K562 (cell line): ENCODE measurements at regions not wholly inside any gene's neighbourhood (a gene's known extent, or its start where the extent isn't known, plus 50 kb on each side); places are given as distances from the start of the nearest gene placed in this dataset.

Source experiments
- ATAC-seq: fragments of 200-7000 bp; cut with Tn5 transposase; 3 replicates; pipeline ENCODE4 v1.9.1; 2020; ENCODE audit warnings: moderate library complexity
- BruUV-seq: library from RNA; stranded (reverse); fragments of 400-500 nt; replicated peaks from 2 replicates; lab custom pipeline; 2021; lab: Mats Ljungman, UMichigan
- CTCF ChIA-PET: fragments of 300-600 bp; formaldehyde crosslinking; extraction: SDS; loops from one replicate; lab custom pipeline; 2021; ENCODE audit warnings: low intra/inter-chr PET ratio; lab: Yijun Ruan, JAX
- POLR2A ChIA-PET: fragments of 300-600, 350-650 bp; sonication (Branson Sonifier 250); formaldehyde crosslinking; extraction: SDS; loops from one replicate; lab custom pipeline; 2021; ENCODE audit warnings: antibody characterized with exemption, inconsistent platforms; lab: Yijun Ruan, JAX
- DNase-seq, 4 experiments: peaks; one replicate each; pipeline versions ENCODE4 v3.0.0 to v3.0.0-alpha.2; 2011 to 2018; ENCODE audit warnings: low spot score in 3 of 4, mixed read lengths in 3 of 4; ENCODE audit errors: extremely low read depth in 1 of 4
- FAIRE-seq: peaks from 2 replicates; lab custom pipeline; 2011; peaks lifted over from hg19 to GRCh38; lab: Jason Lieb, UNC
- H2AFZ ChIP-seq: 2 replicates; pipeline ENCODE4 v1.6.0; 2011; ENCODE audit warnings: low read depth, low read length, control low read depth, inconsistent platforms
- H3K27ac ChIP-seq: fragments of 200-600 bp; 3 replicates; pipeline ENCODE4 v1.8.0; 2011; ENCODE audit warnings: low read depth, mild to moderate bottlenecking, control low read depth, inconsistent platforms, low read length, moderate library complexity, mixed read lengths; ENCODE audit errors: extremely low read depth
- H3K27me3 ChIP-seq, 2 experiments: fragments of 300-600 bp in 1 of 2; 2 replicates in 1 of 2; 3 replicates in 1 of 2; pipeline versions ENCODE4 v1.6.0 to v1.8.0; 2011; ENCODE audit warnings: inconsistent platforms in 2 of 2, low read length in 2 of 2, mild to moderate bottlenecking in 1 of 2, mixed read lengths in 1 of 2, moderate library complexity in 1 of 2; ENCODE audit not compliant: control insufficient read depth in 2 of 2, insufficient read depth in 2 of 2
- H3K36me3 ChIP-seq: fragments of 300-600 bp; 3 replicates; pipeline ENCODE4 v1.8.0; 2011; ENCODE audit warnings: mild to moderate bottlenecking, low read length, inconsistent platforms; ENCODE audit not compliant: control insufficient read depth, insufficient read depth
- H3K4me1 ChIP-seq, 2 experiments: fragments of 200-600 bp in 1 of 2; replicated peaks in 1 of 2; 2 replicates in 1 of 2; 3 replicates in 1 of 2; pipeline versions ENCODE4 v1.5.1 to v1.8.0; 2011; ENCODE audit warnings: inconsistent platforms in 2 of 2, low read length in 2 of 2, mild to moderate bottlenecking in 1 of 2, mixed read lengths in 1 of 2, moderate library complexity in 1 of 2; ENCODE audit not compliant: control insufficient read depth in 2 of 2, insufficient read depth in 2 of 2
- H3K4me2 ChIP-seq: 2 replicates; pipeline ENCODE4 v1.6.1; 2011; ENCODE audit warnings: low read length, control low read depth, inconsistent platforms, mixed read lengths; ENCODE audit not compliant: insufficient read depth
- H3K4me3 ChIP-seq: fragments of 200-600 bp; sonication (generic), shearing (Covaris generic); 2 replicates; pipeline ENCODE4 v1.5.1; 2016; ENCODE audit warnings: control low read depth, inconsistent platforms
- H3K79me2 ChIP-seq: fragments of 200-600 bp; 3 replicates; pipeline ENCODE4 v1.8.0; 2011; ENCODE audit warnings: low read length, inconsistent platforms; ENCODE audit not compliant: control insufficient read depth, insufficient read depth
- H3K9ac ChIP-seq, 2 experiments: 2 replicates each; pipeline versions ENCODE4 v1.6.0 to v1.6.1; 2011; ENCODE audit warnings: low read depth in 2 of 2, low read length in 2 of 2, control low read depth in 1 of 2, inconsistent platforms in 1 of 2, mild to moderate bottlenecking in 1 of 2, mixed read lengths in 1 of 2; ENCODE audit not compliant: insufficient read depth in 1 of 2
- H3K9me1 ChIP-seq: one replicate; pipeline ENCODE4 v1.6.0; 2011; ENCODE audit warnings: inconsistent platforms, mild to moderate bottlenecking, low read length, moderate library complexity; ENCODE audit not compliant: control insufficient read depth, insufficient read depth
- H3K9me3 ChIP-seq: replicated peaks from 2 replicates; pipeline ENCODE4 v1.5.1; 2011; ENCODE audit warnings: low read depth, low read length, inconsistent platforms; ENCODE audit not compliant: control insufficient read depth, insufficient read depth
- H4K20me1 ChIP-seq: replicated peaks from 2 replicates; pipeline ENCODE4 v1.6.1; 2011; ENCODE audit warnings: low read length, inconsistent platforms, mixed read lengths; ENCODE audit not compliant: control insufficient read depth, insufficient read depth
- CEBPB ChIP-seq: fragments of 450-650 bp; IDR thresholded peaks from 2 replicates; pipeline ENCODE4 v1.6.1; 2016; ENCODE audit warnings: missing genetic modification characterization, missing compliant biosample characterization
- EGR1 ChIP-seq: fragments of 450-650 bp; conservative IDR thresholded peaks from 2 replicates; pipeline ENCODE4 v1.6.1; 2017; ENCODE audit warnings: mild to moderate bottlenecking
- KLF16 ChIP-seq: IDR thresholded peaks from 2 replicates; pipeline ENCODE4 v1.6.1; 2016; ENCODE audit warnings: antibody characterized with exemption
- NCOA1 ChIP-seq: fragments of 450-650 bp; IDR thresholded peaks from 2 replicates; pipeline ENCODE4 v1.6.1; 2016; ENCODE audit warnings: low read depth
- RBM17 ChIP-seq: fragments of 200-400 bp; formaldehyde crosslinking; IDR thresholded peaks from 2 replicates; pipeline ENCODE4 v1.6.1; 2017; ENCODE audit warnings: low read depth, mild to moderate bottlenecking, low read length, borderline replicate concordance
- SNIP1 ChIP-seq: fragments of 450-650 bp; IDR thresholded peaks from 2 replicates; pipeline ENCODE4 v1.7.1; 2017; ENCODE audit warnings: low read depth, mild to moderate bottlenecking
- SRSF9 ChIP-seq: fragments of 200-400 bp; formaldehyde crosslinking; IDR thresholded peaks from 2 replicates; pipeline ENCODE4 v1.6.1; 2017; ENCODE audit warnings: low read depth, low read length, borderline replicate concordance
- TOE1 ChIP-seq, 2 experiments: fragments of 450-650 bp in 1 of 2; sonication (generic) in 1 of 2; formaldehyde crosslinking in 1 of 2; IDR thresholded peaks; 2 replicates each; pipeline versions ENCODE4 v1.7.1 to v1.8.0; 2016 to 2022; ENCODE audit warnings: borderline replicate concordance in 2 of 2, mild to moderate bottlenecking in 2 of 2, antibody characterized with exemption in 1 of 2, inconsistent platforms in 1 of 2, low read depth in 1 of 2, missing genetic modification reagents in 1 of 2, moderate library complexity in 1 of 2
- ZNF707 ChIP-seq: fragments of 250-450 bp; sonication (Bioruptor Pico); conservative IDR thresholded peaks from 2 replicates; pipeline ENCODE4 v1.8.0; 2022; ENCODE audit warnings: inconsistent platforms, mild to moderate bottlenecking, moderate library complexity
- ZNF830 ChIP-seq: fragments of 250-450 bp; sonication (Bioruptor Pico); IDR thresholded peaks from 2 replicates; pipeline ENCODE4 v1.5.0; 2021; ENCODE audit warnings: mild to moderate bottlenecking
- WGBS: fragments of 100-300 bp; shearing (Covaris generic); methylation state at CpG from one replicate; pipeline ENCODE4 v1.1.6; 2016; ENCODE audit warnings: low coverage, mixed read lengths; ENCODE audit not compliant: insufficient coverage; ENCODE audit errors: missing lambda C conversion rate; 5-methylcytosine and 5-hydroxymethylcytosine counted together
- in situ Hi-C: fragments of 300-500 bp; cut with MboI; formaldehyde crosslinking; loops from 4 replicates; pipeline ENCODE4 v1.15.0; 2018; ENCODE audit warnings: inconsistent platforms, mixed read lengths
- intact Hi-C: fragments of 100-400 bp; cut with micrococcal nuclease; formaldehyde crosslinking; loops from 2 replicates; pipeline ENCODE4 v1.14.2; 2022
- TF ChIP-seq, protein P1 (sequence below), 2 experiments: fragments of 150-350 bp in 1 of 2; IDR thresholded peaks; 2 replicates each; pipeline ENCODE4 v1.6.1; 2012 to 2016; ENCODE audit warnings: low read depth in 2 of 2, low read length in 2 of 2, mild to moderate bottlenecking in 1 of 2, moderate library complexity in 1 of 2
- TF ChIP-seq, protein P2 (sequence below), 2 experiments: fragments of 250-450 bp in 1 of 2; fragments of 450-650 bp in 1 of 2; sonication (Bioruptor Pico) in 1 of 2; IDR thresholded peaks; 2 replicates each; pipeline versions ENCODE4 v1.6.1 to v1.8.0; 2016 to 2021; ENCODE audit warnings: mild to moderate bottlenecking in 2 of 2, moderate library complexity in 2 of 2, missing compliant biosample characterization in 1 of 2, missing genetic modification characterization in 1 of 2
- TF ChIP-seq, protein P3 (sequence below): fragments of 450-650 bp; formaldehyde crosslinking; IDR thresholded peaks from 2 replicates; pipeline ENCODE4 v1.4.0; 2022; ENCODE audit warnings: missing genetic modification characterization
- TF ChIP-seq, protein P4 (sequence below): sonication (generic); formaldehyde crosslinking; IDR thresholded peaks from 2 replicates; pipeline ENCODE4 v1.8.0; 2022; ENCODE audit warnings: missing genetic modification reagents, mild to moderate bottlenecking, moderate library complexity, borderline replicate concordance

DNA sequence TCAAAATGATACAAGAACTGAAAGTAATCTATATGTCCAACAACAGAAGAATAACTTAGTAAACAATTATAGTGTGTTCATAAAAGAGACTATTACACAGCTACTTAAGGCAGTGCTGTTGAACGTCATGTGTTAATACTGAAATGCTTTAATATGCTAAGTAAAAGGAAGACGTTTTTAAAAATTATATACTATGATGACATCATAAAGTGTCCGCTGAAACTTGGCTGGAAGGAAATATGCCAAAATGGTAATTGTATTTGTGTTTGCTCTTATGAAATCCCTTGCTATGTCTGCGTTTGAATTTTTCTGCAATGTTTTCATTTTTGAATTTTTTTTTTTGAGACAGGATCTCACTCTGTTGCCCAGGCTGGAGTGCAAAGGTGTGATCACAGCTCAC, 679.3 kb downstream of the DHX35 start (continued):
- TF ChIP-seq TOE1 (IDR thresholded peaks at IDR 0.05; ENCODE audit: borderline replicate concordance) (no peak), TOE1 (CRISPR knock-in tag; IDR thresholded peaks at IDR 0.05; ENCODE audit: borderline replicate concordance, low read depth) (no peak), EGR1 (no peak)
- TF ChIP-seq, protein P1, sequence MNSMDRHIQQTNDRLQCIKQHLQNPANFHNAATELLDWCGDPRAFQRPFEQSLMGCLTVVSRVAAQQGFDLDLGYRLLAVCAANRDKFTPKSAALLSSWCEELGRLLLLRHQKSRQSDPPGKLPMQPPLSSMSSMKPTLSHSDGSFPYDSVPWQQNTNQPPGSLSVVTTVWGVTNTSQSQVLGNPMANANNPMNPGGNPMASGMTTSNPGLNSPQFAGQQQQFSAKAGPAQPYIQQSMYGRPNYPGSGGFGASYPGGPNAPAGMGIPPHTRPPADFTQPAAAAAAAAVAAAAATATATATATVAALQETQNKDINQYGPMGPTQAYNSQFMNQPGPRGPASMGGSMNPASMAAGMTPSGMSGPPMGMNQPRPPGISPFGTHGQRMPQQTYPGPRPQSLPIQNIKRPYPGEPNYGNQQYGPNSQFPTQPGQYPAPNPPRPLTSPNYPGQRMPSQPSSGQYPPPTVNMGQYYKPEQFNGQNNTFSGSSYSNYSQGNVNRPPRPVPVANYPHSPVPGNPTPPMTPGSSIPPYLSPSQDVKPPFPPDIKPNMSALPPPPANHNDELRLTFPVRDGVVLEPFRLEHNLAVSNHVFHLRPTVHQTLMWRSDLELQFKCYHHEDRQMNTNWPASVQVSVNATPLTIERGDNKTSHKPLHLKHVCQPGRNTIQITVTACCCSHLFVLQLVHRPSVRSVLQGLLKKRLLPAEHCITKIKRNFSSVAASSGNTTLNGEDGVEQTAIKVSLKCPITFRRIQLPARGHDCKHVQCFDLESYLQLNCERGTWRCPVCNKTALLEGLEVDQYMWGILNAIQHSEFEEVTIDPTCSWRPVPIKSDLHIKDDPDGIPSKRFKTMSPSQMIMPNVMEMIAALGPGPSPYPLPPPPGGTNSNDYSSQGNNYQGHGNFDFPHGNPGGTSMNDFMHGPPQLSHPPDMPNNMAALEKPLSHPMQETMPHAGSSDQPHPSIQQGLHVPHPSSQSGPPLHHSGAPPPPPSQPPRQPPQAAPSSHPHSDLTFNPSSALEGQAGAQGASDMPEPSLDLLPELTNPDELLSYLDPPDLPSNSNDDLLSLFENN (IDR thresholded peaks at IDR 0.05; ENCODE audit: low read depth in 2 of 2, low read length in 2 of 2): no peak
- TF ChIP-seq, protein P2, sequence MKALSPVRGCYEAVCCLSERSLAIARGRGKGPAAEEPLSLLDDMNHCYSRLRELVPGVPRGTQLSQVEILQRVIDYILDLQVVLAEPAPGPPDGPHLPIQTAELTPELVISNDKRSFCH (CRISPR knock-in tag; IDR thresholded peaks at IDR 0.05): no peak
- TF ChIP-seq, protein P2 (tag; IDR thresholded peaks at IDR 0.05): no peak
- TF ChIP-seq, all 486 proteins: peak for 0

DNA sequence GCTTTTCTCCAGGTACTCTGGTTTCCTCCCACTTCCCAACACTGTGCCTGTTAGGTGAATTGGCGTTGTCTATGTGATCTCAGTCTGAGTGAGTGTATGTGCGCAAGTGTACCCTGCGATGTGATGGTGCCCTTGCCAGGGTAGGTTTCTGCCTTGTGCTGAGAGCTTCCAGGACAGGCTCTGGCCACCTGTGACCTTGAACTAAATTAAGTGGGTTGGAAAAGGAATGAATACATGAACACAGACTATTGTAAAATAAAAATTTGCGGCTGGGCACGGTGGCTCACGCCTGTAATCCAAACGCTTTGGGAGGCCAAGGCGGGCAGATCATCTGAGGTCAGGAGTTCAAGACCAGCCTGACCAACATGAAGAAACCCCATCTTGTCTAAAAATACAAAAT, 678.0 kb downstream of the DHX35 start:
- Histone ChIP-seq H3K4me3 (no peak overlapping the region), H3K4me2 (no peak overlapping the region), H3K9me3 (no peaks in the 10 kb centered on the region), H3K9ac (no peak overlapping the region), H4K20me1 (no peaks in the 10 kb centered on the region), H3K4me1 (no peaks in the 10 kb centered on the region), H3K79me2 (no peaks in the 10 kb centered on the region), H3K9me1 (no peaks in the 10 kb centered on the region), H3K36me3 (no peaks in the 10 kb centered on the region), H3K27me3 (no peaks in the 10 kb centered on the region), H3K27ac (no peak overlapping the region), H2AFZ (no peak overlapping the region)
- under 1% methylated on average over 8 of the region's 8 CpGs for WGBS
- no peak for ATAC-seq
- no peak for FAIRE-seq
- BruUV-seq: no TSS peak
- in situ Hi-C loops: no loop called here
- intact Hi-C loops: no loop called here
- ChIA-PET POLR2A (no interaction called here), CTCF (no interaction called here)
- no peak for DNase-seq
- TF ChIP-seq KLF16 (no peak), CEBPB (tag) (no peak), ZNF830 (CRISPR knock-in tag) (no peak), SRSF9 (no peak), RBM17 (no peak), NCOA1 (no peak), SNIP1 (no peak), ZNF707 (CRISPR knock-in tag) (no peak)
- TF ChIP-seq, protein P3, sequence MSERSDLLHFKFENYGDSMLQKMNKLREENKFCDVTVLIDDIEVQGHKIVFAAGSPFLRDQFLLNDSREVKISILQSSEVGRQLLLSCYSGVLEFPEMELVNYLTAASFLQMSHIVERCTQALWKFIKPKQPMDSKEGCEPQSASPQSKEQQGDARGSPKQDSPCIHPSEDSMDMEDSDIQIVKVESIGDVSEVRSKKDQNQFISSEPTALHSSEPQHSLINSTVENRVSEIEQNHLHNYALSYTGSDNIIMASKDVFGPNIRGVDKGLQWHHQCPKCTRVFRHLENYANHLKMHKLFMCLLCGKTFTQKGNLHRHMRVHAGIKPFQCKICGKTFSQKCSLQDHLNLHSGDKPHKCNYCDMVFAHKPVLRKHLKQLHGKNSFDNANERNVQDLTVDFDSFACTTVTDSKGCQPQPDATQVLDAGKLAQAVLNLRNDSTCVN (CRISPR knock-in tag): no peak
- TF ChIP-seq, protein P4, sequence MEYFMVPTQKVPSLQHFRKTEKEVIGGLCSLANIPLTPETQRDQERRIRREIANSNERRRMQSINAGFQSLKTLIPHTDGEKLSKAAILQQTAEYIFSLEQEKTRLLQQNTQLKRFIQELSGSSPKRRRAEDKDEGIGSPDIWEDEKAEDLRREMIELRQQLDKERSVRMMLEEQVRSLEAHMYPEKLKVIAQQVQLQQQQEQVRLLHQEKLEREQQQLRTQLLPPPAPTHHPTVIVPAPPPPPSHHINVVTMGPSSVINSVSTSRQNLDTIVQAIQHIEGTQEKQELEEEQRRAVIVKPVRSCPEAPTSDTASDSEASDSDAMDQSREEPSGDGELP: no peak
